Activated CD4-positive, CD25-positive, alpha-beta regulatory T cell (primary cell): ENCODE measurements at regions not wholly inside any gene's neighbourhood (a gene's known extent, or its start where the extent isn't known, plus 50 kb on each side); places are given as distances from the start of the nearest gene placed in this dataset.

ENCODE experiments used
- DNase-seq, 4 experiments: peaks; one replicate each; lab custom pipeline; 2025; lab: John Stamatoyannopoulos, UW

DNA sequence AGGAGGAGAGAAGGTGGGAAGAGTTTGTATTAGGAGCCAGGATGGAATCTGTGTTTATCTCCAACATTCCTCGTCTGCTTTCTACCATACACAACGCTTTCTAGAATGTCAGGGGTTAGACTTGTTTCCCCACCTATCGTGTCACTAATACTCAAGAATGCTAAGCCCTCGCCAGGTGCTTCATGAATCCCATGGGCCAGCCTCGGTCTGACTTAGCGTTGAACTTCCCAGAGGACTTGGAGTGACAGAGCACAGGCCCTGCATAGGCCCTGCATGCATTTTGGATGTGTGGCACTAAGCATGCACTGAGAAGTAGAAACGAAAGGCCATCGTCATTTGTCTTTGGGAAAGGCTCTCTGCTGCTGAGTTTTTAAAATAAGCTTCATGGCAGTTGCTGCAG, 328.7 kb downstream of the NSG2 start:
- DNase-seq = no peak

DNA sequence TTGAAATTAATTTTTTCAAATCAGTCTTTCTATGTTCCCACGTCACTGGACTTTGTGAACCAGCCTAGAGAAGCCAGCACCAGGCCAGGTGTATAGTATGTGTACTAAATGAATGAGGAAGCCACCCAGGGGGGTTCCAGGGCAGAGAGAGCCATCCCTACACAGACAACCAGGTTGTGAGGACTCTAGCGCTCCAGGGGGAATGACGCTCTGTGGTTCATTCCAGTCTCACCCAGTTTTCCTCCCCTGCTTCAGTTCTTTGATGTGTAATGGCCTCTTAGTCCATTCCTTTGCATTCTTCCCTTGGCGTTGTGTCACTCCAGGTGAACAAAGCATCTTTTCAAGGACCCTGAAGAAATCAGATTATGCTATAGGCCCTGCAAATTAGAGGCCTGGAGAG, 330.6 kb downstream of the NSG2 start:
- no peak for DNase-seq

DNA sequence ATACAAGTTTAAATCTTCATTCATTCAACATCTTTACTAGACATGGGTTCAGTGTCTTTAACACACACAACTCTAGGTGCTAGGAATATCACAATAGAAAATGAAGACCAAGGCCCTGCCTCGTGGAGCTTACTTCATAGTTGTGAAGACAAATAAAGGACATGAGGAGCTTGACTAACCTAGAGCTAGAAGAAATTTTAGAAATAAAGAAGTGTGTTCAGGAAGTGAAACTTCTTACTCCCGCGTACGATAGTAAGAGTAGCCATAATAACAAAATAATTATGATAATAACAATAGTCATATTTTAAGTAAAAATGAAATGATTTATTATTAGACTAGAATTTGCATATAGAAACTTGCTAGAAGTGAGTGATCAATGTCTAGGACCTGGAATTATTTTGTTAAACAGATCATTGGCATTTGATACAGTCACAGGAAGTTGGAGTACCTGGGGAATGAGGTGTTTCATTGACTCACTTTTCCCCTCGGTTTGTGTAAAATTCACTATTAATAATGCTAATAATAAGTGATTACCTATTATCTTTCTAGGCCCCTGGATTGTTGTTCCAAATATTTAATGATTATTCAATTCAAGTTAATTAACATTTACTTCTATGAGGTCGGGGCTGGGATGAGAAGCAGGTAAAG, 331.3 kb downstream of the NSG2 start:
- no peak for DNase-seq

DNA sequence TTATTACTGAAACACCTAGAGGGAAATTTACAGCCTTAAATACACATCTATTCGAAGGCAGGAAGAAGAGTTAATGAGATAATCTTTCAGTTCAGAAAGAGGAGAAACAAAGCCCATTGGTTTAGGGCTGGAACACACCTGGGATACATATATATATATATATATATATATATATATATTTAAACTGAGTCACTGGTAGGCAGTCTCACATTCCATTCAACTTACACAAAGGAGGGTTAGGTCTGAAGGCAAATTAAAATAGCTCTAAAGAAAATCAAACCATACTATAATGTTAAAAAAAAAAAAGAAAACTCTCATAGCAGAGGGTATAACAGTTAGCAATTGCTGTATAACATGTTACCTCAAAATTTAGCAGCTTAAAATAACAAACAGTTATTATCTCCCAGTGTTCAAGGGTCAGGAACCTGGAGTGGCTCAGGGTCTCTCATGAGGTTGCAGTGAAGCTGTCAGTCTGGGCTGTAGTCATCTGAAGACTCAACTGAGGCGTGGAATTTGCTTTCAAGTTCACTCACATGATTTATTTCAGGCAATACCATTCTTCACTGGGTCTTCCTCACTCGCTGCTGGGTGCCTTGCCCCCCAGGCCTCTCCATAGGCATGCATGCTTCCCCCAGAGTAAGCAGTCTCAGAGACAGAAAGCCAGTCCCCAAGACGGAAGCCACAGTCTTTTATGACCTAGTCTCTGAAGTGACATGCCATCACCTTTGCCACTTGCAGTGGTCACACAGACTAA, 332.8 kb downstream of the NSG2 start:
- no peak for DNase-seq

DNA sequence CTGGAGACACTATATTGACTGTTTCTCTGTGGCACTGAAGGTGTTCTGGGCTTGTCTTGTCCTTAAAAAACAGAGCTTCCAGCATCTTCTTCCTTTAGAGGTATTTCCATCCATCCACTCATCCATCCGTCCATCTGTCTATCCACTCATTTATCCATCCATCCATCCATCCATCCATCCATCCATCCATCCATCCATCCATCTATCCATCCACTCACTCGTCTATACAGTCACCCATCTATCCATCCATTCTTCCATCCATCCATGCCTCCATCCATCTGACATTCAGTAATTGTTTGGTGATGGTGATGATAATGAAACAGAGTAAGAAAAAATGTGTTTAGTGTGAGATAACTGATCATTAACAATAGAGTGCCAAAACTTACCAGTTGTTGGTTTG, 334.8 kb downstream of the NSG2 start:
- no peak for DNase-seq

DNA sequence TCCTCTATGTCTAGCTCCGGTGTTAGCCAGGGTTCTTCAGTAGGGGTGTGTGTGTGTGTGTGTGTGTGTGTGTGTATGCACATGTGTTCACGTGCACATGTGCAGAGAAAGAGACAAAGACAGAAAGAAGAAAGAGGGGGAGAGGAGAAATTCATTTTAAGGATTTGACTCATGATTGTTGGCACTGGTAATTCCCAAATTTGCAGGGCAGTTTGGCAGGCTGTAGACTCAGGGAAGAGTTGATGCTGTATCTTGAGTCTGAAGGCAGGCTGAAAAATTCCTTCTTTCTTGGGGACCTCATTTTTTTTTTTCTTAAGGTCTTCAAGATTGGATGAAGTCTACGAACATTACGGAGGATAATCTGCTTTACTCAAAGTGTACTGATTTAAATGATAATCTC, 335.7 kb downstream of the NSG2 start:
- no peak for DNase-seq

DNA sequence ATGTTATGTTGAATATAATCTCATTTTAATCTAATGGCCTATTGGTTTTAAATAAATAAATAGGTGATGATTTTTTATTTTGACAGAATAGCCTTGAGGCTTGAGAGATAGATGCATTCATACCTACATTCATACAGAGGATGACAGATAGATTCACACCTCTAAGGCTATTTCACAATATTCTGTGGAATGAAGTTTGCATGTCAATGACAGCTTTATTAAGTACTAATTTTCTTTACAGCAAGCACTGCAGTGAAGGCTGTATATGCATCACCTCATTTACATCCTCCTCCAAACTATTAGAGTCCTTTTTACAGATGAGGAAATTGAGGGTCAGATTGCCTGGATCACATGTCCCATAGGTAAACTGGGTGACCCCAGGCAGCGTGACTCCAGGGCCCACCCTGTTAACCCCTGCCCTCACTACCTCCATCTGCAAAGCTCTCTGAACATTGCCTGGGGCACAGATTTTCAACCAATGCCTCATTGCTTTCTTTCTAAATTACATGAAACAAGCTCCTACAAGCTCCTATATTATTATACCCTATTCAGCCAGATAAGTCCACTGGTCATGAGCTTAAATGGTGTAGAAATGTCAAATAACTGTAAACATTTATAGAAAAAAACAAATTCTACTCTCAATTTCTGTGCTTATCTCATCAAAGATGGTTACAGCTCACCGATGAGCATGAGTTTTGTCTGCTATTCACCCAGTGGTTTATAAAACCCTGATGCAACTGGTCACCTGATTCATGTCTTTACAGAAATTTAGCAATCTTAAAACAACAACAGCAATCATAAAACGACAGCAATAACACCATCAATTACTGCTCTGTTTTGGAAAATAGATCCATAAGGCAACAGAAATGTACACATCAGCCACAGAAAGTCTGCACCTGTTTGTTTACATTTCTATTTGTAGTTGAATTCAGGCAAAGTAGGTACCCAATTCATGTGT, 338.0 kb downstream of the NSG2 start:
- DNase-seq = no peak

DNA sequence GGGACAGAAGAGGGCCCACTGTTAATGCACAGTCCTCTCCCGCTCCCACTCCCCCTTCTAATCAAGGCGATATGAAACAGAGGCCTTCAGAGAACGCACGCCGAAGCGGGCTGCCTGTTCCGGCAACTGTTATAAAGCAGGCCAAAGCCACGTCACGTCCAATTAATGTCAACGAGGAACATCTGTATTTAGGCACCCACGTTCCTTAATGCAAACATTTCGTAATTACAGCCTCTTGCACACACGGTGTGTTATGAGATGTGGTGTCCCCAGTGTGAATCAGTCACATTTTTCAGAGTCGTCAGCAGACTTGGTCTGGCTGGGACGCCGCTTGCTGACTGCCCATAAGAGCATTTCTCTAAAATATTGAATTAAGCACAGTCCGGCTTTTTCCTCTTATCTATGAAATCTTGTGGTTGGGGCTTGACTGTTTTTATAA, 339.0 kb downstream of the NSG2 start:
- DNase-seq = no peak

DNA sequence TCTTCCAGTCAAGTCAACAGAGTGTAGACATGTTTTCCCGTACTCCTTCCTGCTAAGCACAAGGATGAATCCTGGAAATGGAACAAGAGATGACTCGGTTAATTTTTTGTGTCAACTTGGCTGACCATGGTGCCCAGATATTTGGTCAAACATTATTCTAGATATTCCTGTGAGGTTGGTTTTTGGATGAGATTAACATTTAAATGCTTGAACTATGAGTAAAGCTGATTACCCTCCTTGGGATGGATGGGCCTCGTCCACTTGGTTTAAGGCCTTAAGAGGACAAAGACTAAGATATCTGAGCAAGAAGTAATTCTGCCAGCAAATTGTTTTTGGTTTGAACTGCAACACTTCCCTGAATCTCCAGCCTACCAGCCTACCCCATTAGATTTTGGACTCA, 338.1 kb upstream of the MSX2 start:
- DNase-seq = no peak

DNA sequence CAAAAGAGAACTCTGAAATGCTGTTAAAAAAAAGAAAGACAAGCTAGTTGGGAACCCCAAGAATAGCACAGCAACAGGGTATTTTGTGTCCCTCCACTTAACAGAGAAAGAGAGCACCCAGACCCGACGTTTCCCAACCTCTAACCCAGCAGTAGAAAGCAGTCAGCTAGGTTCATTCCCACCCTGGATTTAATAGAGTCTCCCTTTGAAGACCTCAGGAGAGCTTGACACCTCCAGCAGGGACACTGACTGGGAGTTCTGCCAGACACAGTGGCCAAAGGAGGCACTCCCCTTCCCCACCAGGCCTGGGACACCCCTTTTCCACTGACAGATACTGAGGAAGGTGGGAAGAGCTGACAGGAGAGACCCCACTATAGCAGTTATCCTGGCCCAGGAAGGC, 337.5 kb upstream of the MSX2 start:
- no peak for DNase-seq

DNA sequence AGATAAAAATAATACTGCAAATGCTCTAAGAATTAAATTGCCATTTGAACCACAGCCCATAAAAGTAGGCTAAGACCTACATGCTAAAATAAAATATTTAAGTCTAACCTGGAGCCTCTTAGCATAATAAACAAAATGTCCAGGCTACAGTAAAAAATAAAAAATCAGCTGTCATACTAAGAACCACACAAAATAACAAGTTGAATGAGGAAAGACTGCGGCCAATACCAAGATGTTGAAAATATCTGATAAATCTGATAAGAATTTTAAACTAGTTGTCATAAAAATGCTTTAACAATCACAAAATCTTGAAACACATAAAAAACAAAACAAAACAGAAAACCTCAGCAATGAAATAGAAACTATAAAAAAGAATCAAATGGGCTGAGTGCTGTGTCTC, 336.9 kb upstream of the MSX2 start:
- DNase-seq = no peak

DNA sequence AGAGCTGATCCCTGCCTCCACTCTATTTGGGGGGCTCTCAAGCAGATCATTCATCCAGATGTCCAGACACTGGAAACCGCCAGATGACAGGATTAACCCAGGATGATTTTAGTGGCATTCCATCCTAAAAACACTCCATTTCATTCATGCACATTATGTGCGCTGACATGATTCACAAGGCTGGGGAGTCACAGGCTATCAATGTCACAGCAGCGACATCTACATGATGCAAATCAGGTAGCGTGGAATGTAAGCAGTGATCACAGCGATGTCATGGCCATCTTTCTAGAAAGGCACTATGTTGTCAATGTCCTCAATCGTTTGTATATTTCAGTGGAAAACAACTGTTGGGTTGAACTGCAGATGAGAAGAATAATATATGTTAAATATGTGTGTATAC, 331.5 kb upstream of the MSX2 start:
- no peak for DNase-seq

DNA sequence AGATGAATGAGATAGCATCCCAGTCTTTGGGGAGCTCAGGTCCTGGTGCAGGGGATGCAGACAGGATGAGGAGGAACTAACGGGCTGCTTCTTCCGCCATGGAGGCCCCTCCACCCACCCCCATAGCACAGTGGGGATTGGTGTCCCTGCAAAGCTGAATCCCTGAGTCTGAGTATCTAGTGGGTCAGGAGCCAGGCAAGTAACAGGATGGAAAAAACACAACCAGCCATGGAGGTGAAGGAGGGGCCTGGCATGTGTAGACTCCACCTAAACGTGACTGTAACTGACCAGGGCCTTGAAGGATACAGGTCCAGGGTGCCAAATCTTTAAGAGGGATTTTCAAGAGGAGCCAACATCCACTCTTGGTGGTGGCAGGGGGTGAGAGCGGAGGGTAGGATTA, 327.8 kb upstream of the MSX2 start:
- DNase-seq = no peak

DNA sequence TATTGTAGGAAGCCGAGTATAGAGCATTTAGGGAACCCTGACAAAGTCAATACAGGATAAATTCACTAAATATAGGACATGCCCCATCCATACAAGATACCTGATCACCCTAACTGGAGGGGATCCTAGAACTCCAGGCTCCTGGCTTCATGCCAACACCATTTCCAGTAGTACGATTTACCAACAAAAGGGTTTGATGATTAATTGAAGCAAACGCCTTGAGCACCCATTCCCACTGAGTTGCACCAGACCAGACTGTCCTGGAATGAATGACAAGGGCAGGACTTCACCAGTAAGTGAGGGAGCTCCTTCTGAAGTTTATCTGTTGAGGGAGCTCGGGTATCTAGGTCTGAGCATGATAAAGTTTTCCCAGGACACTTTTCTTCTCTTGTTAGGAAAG, 327.2 kb upstream of the MSX2 start:
- DNase-seq = no peak

DNA sequence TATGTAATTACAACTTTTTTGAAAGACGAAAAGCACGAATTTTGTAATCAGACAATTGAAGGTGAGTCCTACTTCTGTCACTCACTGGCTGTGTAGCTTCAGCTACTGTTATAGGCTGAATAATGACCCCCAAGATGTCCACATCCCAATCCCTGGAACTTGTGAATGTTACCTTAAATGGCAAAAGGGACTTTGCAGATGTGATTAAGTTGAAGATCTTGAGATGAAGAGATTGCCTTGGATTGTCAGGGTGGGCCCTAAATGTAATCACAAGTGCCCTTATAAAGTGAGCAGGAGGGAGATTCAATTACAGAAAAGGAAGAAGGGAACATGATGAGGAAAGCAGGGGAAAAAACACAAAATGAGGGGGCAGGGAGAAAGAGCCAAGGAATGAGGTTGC, 326.2 kb upstream of the MSX2 start:
- no peak for DNase-seq

DNA sequence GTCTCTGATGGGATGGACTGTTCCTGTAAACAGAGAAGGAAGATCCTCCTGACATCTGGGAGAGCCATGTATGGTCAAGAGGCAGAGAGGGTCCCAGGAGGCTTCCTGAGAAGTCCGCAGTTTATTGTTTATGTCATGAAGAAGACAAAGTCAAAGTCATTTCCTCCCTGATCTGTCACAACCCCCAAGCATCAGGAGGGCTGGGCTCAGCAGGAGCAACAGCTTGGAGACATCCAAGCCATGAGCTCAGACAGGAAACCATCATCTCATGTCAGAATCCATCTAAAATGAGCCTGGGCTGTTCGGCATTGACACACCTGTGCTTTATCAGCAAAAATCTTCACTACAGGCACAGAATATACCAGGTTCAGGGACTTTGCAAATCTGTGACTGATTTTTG, 325.0 kb upstream of the MSX2 start:
- DNase-seq = no peak

DNA sequence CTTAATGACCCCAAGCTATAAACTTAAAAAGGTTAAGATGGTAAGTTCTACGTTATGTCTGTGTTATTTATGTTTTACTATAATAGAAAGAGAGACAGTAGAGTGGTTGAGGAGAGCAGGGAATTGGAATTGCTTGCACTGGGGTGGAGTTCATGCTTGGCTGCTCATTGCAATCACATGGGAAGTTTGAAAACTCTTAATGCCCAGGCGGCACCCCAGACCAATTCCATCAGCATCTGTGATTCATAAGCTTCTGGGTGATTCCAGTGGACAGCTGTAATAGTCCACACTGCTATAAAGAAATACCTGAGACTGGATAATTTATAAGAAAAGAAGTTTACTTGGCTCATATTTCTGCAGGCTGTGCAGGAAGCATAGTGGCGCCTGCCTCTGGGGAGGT, 323.9 kb upstream of the MSX2 start:
- DNase-seq = no peak

DNA sequence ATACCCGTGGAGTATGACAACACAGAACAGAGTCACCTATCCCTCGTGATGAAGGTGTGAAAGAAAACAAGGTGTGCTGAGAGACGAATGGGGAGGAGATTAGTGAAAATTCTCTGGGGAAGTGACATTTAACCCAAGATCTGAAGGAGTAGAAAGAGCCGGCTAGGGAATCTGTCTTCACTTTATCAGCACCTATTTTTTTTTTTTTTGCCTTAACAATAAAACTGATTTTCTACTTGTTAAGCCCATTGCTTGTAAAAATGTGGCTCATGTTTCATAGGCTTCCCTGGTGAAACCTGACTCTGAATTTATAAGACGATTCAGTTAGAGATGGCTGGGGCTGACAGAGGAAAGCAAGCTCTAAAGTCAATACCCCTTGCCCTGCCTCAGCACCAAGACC, 322.6 kb upstream of the MSX2 start:
- no peak for DNase-seq

DNA sequence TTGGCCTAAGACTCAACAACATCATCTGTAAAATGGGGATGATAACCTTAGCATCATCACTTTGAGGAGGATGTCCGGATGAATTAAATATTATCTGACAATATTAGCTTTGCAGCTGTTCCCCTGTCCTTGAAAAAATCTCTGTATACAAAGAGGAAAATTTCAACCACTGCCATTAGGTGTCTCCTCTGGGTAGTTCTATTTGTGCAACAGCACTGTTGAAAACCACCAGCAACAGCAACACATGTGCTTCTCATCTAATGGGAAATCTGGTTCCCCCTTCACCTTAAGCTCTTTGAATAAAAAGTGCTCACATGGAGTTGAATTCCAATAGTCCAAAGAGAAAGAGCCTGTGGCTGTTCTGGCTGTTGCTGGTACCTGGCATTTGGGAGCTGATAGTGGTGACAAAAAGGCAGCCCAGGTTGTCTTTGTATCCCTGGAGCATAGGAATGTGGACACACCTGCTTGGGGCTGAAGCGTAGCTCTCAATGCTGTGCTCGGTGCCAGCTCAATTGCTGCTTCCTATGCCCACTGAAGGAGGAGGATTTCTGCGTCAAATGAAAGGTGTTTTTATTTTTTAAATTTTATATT, 322.1 kb upstream of the MSX2 start:
- no peak for DNase-seq

DNA sequence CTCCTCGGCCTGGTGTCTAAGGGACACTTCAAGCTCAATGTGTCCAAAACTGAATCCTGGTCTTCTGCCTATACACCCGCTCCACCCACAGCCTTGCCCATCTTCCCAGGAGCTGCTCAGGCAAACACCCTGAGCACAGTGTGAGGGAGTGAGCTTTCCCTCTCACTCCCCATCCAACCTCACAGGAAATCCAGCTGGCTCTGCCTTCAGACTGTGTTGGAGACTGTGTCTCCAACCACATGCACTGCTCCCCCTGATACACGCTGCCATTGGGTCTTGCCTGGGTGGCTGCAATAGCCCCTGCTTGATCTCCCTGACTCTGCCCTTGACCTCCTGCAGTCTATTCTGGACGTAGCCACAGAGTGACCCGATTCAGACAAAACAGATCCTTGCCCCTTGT, 319.5 kb upstream of the MSX2 start:
- DNase-seq = no peak

DNA sequence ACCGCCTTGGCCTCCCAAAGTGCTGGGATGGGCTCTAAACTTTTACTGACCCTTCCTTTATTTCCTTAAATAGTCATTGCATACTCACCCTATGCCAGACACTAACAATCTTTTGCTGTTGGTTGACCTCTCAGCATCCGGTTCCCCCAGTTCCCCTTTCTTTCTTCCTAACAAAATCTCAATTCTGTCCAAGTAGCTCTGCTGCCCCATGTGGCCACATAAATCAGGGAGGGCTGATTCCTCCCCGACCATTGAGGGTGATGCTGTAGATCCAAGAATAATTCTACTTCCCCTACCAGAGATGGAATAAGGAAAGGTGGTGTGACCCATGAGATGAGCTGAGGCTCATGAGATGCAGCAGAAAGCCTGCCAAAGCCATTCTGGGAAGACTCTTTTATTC, 315.3 kb upstream of the MSX2 start:
- DNase-seq = no peak

DNA sequence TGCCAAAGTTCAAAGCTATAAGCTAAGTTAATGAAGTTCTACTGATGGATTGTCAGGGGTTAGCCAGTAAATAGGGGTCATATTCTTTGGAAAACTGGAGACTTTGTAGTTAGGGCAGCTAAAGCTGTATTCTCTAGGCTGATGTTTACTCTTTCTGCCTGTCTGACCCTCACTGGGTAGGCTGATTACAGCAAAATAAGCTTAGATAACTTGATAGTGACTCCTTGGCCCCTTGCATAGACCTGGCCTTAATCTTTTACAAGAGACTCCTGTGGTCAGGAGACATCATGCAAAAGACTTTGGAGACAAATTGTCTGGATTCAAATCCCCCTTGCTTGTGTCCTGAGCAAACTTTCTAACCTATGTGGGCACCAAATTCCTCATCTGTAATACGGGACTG, 314.4 kb upstream of the MSX2 start:
- DNase-seq = no peak
